ENCODE measurements at regions not wholly inside any gene's neighbourhood (a gene's known extent, or its start where the extent isn't known, plus 50 kb on each side); places are given as distances from the start of the nearest gene placed in this dataset.

- Histone ChIP-seq H3K9me3 (ENCODE audit: low read depth) (no peaks in the 10 kb centered on the region), H3K4me1 (ENCODE audit: low read depth) (no peaks in the 10 kb centered on the region), H3K27ac (no peak overlapping the region), H3K27me3 (peaks cover 40% of the 10 kb centered on the region), H3K36me3 (no peaks in the 10 kb centered on the region), H3K4me3 (no peak overlapping the region)
- no peak for DNase-seq (ENCODE audit: low read depth in 1 of 2, low spot score in 1 of 2)
- no peak for TF ChIP-seq CTCF (IDR thresholded peaks at IDR 0.05; ENCODE audit: low read depth, low read length)
Observed at GRCh38 chr11:13596611-13597326, 71.7 kb upstream of the FAR1 start.

GRCh38 chr11:13595166-13595565 lies 73.3 kb upstream of the FAR1 start:
- DNase-seq (ENCODE audit: low read depth in 1 of 2, low spot score in 1 of 2), result no peak
- no peaks in the 10 kb centered on the region for H3K36me3 ChIP-seq
- H3K27ac ChIP-seq, result no peak overlapping the region
- TF ChIP-seq CTCF (IDR thresholded peaks at IDR 0.05; ENCODE audit: low read depth, low read length), result no peak
- H3K4me1 ChIP-seq (ENCODE audit: low read depth), result no peaks in the 10 kb centered on the region
- no peak overlapping the region for H3K4me3 ChIP-seq
- H3K27me3 ChIP-seq, result peaks cover 26% of the 10 kb centered on the region
- H3K9me3 ChIP-seq (ENCODE audit: low read depth), result no peaks in the 10 kb centered on the region

DNA sequence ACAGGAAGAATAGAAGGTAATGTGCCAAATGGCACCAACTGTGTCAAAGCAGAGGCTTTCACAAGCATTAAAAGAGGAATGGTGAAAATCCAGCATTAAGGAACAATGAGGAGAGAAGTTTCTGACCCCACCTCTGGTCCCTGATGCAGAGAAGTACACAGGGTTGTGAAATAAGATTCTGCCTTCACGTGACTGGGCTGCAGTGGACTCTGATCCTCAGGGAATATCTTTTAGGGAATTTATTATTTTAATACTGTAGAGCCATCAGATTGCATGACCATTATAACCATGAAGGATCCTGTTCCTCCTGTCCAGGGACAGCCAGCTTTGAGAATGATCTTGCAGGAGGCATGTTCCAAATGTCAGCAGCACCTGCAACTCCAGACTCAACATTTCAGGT lies 74.4 kb upstream of the FAR1 start:
- no peaks in the 10 kb centered on the region for H3K36me3 ChIP-seq
- H3K27ac ChIP-seq, result no peak overlapping the region
- no peaks in the 10 kb centered on the region for H3K4me1 ChIP-seq (ENCODE audit: low read depth)
- H3K27me3 ChIP-seq, result peaks cover 19% of the 10 kb centered on the region
- TF ChIP-seq CTCF (IDR thresholded peaks at IDR 0.05; ENCODE audit: low read depth, low read length), result no peak
- H3K9me3 ChIP-seq (ENCODE audit: low read depth), result no peaks in the 10 kb centered on the region
- no peak for DNase-seq (ENCODE audit: low read depth in 1 of 2, low spot score in 1 of 2)
- H3K4me3 ChIP-seq, result no peak overlapping the region

DNA sequence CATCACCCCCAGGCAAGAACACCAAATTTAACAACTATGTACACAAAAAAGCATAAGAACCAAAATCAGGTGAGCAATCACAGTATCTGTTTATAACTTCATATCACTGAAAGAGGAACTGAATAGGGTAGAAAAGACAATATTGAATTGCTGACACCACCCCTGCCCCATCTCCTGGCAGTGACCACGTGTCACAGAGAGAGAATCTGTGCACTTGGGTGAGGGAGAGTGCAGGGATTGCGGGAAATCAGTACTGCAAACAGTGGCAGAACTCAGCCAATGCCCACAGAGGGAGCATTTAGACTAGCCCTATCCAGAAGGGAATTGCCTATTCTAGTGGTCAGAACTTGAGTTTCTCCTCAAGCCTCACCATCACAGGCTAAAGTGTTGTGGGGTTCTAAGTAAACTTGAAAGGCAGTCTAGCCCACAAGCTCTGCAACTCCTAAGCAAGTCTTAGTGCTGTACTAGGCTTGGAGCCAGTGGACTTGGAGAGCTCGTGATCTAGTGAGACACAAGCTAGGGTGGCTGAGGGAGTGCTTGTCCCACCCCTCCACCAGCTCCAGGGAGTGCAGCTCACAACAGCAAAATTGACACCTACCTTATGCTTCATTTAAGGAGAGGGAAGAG lies 82.8 kb upstream of the PTH start:
- no peak overlapping the region for H3K27ac ChIP-seq
- no peaks in the 10 kb centered on the region for H3K36me3 ChIP-seq
- no peaks in the 10 kb centered on the region for H3K9me3 ChIP-seq (ENCODE audit: low read depth)
- no peak for TF ChIP-seq CTCF (IDR thresholded peaks at IDR 0.05; ENCODE audit: low read depth, low read length)
- no peak overlapping the region for H3K4me3 ChIP-seq
- no peaks in the 10 kb centered on the region for H3K27me3 ChIP-seq
- DNase-seq (ENCODE audit: low read depth in 1 of 2, low spot score in 1 of 2), result no peak
- H3K4me1 ChIP-seq (ENCODE audit: low read depth), result no peaks in the 10 kb centered on the region

- no peak overlapping the region for H3K27ac ChIP-seq
- H3K9me3 ChIP-seq (ENCODE audit: low read depth), result no peaks in the 10 kb centered on the region
- no peak for DNase-seq (ENCODE audit: low read depth in 1 of 2, low spot score in 1 of 2)
- H3K4me3 ChIP-seq, result no peak overlapping the region
- H3K4me1 ChIP-seq (ENCODE audit: low read depth), result no peaks in the 10 kb centered on the region
- TF ChIP-seq CTCF (IDR thresholded peaks at IDR 0.05; ENCODE audit: low read depth, low read length), result no peak
- no peaks in the 10 kb centered on the region for H3K36me3 ChIP-seq
- H3K27me3 ChIP-seq, result no peaks in the 10 kb centered on the region
Observed at GRCh38 chr11:13577881-13578280, 82.1 kb upstream of the PTH start.
